ENCODE measurements at regions not wholly inside any gene's neighbourhood (a gene's known extent, or its start where the extent isn't known, plus 50 kb on each side); places are given as distances from the start of the nearest gene placed in this dataset.

- CTCF ChIA-PET: no interaction called here
Observed at GRCh38 chr18:1045658-1046057, 141.0 kb downstream of the ADCYAP1 start.

GRCh38 chr18:1047406-1047805, 142.7 kb downstream of the ADCYAP1 start:
- no peak for TF ChIP-seq CTCF (conservative IDR thresholded peaks at IDR 0.05; ENCODE audit: low read depth)
- no peak overlapping the region for H3K27ac ChIP-seq
- ChIA-PET CTCF (interaction anchor here (0.5 kb wide), 1 partner anchor 122 kb away, joined by 3 read pairs; no protein-coding TSS in a partner anchor), POLR2A (ENCODE audit: low non-redundant PET) (no interaction called here)
- no peak for DNase-seq (ENCODE audit: low spot score)

More at GRCh38 chr18:1045658-1046057, 141.0 kb downstream of the ADCYAP1 start:
- POLR2A ChIA-PET (ENCODE audit: low non-redundant PET): no interaction called here
- no peak for TF ChIP-seq CTCF (conservative IDR thresholded peaks at IDR 0.05; ENCODE audit: low read depth)
- DNase-seq (ENCODE audit: low spot score): no peak
- no peak overlapping the region for H3K27ac ChIP-seq

- CTCF ChIA-PET: interaction anchor here (0.5 kb wide), 1 partner anchor 122 kb away, joined by 3 read pairs; no protein-coding TSS in a partner anchor
- POLR2A ChIA-PET (ENCODE audit: low non-redundant PET): no interaction called here
- peak; percentile 7 for DNase-seq (ENCODE audit: low spot score)
- TF ChIP-seq CTCF (conservative IDR thresholded peaks at IDR 0.05; ENCODE audit: low read depth): no peak
- H3K27ac ChIP-seq: no peak overlapping the region
Observed at GRCh38 chr18:1048032-1048431, 143.4 kb downstream of the ADCYAP1 start.

- ChIA-PET POLR2A (ENCODE audit: low non-redundant PET) (no interaction called here), CTCF (no interaction called here)
- TF ChIP-seq CTCF (conservative IDR thresholded peaks at IDR 0.05; ENCODE audit: low read depth): no peak
- DNase-seq (ENCODE audit: low spot score): no peak
- H3K27ac ChIP-seq: no peak overlapping the region
Observed at GRCh38 chr18:1049173-1049572, 144.5 kb downstream of the ADCYAP1 start.

GRCh38 chr18:1050012-1050657, 145.5 kb downstream of the ADCYAP1 start:
- TF ChIP-seq CTCF (conservative IDR thresholded peaks at IDR 0.05; ENCODE audit: low read depth): no peak
- no peak overlapping the region for H3K27ac ChIP-seq
- ChIA-PET POLR2A (ENCODE audit: low non-redundant PET) (no interaction called here), CTCF (no interaction called here)
- peak; percentile 15 for DNase-seq (ENCODE audit: low spot score)

GRCh38 chr18:1052301-1052700, 147.6 kb downstream of the ADCYAP1 start:
- no peak overlapping the region for H3K27ac ChIP-seq
- no peak for DNase-seq (ENCODE audit: low spot score)
- TF ChIP-seq CTCF (conservative IDR thresholded peaks at IDR 0.05; ENCODE audit: low read depth): no peak
- ChIA-PET POLR2A (ENCODE audit: low non-redundant PET) (no interaction called here), CTCF (no interaction called here)
